H1 (cell line): ENCODE measurements at regions not wholly inside any gene's neighbourhood (a gene's known extent, or its start where the extent isn't known, plus 50 kb on each side); places are given as distances from the start of the nearest gene placed in this dataset.

Experiments
- ASH2L ChIP-seq: fragments of 200-600, 300-600 bp; sonication (generic); IDR thresholded peaks from one replicate; pipeline ENCODE4 v1.7.1; 2017; ENCODE audit warnings: low read length
- BCL11A ChIP-seq, 2 experiments: IDR thresholded peaks; one replicate each; pipeline ENCODE4 v1.6.1; 2011; ENCODE audit warnings: low read depth in 2 of 2, low read length in 2 of 2, mild to moderate bottlenecking in 2 of 2
- CHD7 ChIP-seq: fragments of 300-600 bp; sonication (generic); IDR thresholded peaks from 2 replicates; pipeline ENCODE4 v1.7.1; 2012; ENCODE audit warnings: low read length, moderate library complexity, mild to moderate bottlenecking, inconsistent platforms; ENCODE audit not compliant: insufficient replicate concordance
- CTBP2 ChIP-seq: IDR thresholded peaks from 2 replicates; pipeline ENCODE4 v1.7.0; 2011; ENCODE audit warnings: borderline replicate concordance, mild to moderate bottlenecking, moderate library complexity, mixed read lengths, low read length; ENCODE audit not compliant: insufficient read depth, insufficient read length
- KDM4A ChIP-seq: IDR thresholded peaks from one replicate; pipeline ENCODE4 v1.7.1; 2012; ENCODE audit warnings: low read depth, mild to moderate bottlenecking, moderate library complexity, low read length, inconsistent platforms; ENCODE audit not compliant: severe bottlenecking
- RBBP5 ChIP-seq: IDR thresholded peaks from 2 replicates; pipeline ENCODE4 v1.7.1; 2012; ENCODE audit warnings: low read depth, mild to moderate bottlenecking, inconsistent platforms, low read length, moderate library complexity, borderline replicate concordance
- SP1 ChIP-seq: IDR thresholded peaks from 2 replicates; pipeline ENCODE4 v1.6.1; 2011; ENCODE audit warnings: low read depth, low read length
- SP2 ChIP-seq: IDR thresholded peaks from 2 replicates; pipeline ENCODE4 v1.6.1; 2012; ENCODE audit warnings: mild to moderate bottlenecking, low read length, inconsistent platforms
- TBP ChIP-seq: IDR thresholded peaks from 2 replicates; pipeline ENCODE4 v1.6.1; 2011; ENCODE audit warnings: low read depth, low read length, improper control_type of control experiment
- TF ChIP-seq, protein P1 (sequence below), 3 experiments: IDR thresholded peaks; 1 replicate in 2 of 3; 2 replicates in 1 of 3; pipeline versions ENCODE4 v1.5.1 to v1.6.1; 2011; ENCODE audit warnings: low read length in 3 of 3, mild to moderate bottlenecking in 3 of 3, inconsistent platforms in 2 of 3, low read depth in 1 of 3, moderate library complexity in 1 of 3; ENCODE audit not compliant: insufficient read depth in 1 of 3; ENCODE audit errors: control extremely low read depth in 1 of 3

DNA sequence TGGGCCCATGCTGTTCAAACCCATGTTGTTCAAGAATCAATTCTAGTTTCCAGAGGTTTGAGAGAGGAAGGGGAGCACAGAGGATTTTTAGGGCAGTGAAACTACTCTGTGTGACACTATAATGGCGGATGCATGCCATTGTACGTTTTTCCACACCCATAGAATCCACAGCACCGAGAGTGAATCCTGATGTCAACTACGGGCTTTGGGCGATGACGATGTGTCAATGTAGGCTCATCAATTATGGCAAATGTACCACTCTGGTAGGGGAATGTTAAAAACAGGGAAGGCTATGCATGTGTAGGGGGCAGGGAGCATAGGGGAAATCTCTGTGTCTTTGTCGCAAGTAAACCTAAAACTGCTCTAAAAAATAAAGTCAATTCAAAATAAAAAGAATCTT is 70.7 kb upstream of the UBAC2 start (continued):
- TF ChIP-seq CHD7 (no peak), KDM4A (no peak), SP2 (no peak), ASH2L (no peak), CTBP2 (no peak), BCL11A (IDR thresholded peaks at IDR 0.05; ENCODE audit: low read depth in 2 of 2, low read length in 2 of 2) (no peak), TBP (no peak), RBBP5 (no peak), SP1 (no peak)
- TF ChIP-seq, protein P1, sequence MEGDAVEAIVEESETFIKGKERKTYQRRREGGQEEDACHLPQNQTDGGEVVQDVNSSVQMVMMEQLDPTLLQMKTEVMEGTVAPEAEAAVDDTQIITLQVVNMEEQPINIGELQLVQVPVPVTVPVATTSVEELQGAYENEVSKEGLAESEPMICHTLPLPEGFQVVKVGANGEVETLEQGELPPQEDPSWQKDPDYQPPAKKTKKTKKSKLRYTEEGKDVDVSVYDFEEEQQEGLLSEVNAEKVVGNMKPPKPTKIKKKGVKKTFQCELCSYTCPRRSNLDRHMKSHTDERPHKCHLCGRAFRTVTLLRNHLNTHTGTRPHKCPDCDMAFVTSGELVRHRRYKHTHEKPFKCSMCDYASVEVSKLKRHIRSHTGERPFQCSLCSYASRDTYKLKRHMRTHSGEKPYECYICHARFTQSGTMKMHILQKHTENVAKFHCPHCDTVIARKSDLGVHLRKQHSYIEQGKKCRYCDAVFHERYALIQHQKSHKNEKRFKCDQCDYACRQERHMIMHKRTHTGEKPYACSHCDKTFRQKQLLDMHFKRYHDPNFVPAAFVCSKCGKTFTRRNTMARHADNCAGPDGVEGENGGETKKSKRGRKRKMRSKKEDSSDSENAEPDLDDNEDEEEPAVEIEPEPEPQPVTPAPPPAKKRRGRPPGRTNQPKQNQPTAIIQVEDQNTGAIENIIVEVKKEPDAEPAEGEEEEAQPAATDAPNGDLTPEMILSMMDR (IDR thresholded peaks at IDR 0.05; ENCODE audit: control extremely low read depth in 1 of 3, insufficient read depth in 1 of 3, low read depth in 1 of 3, low read length in 3 of 3), result no peak
